GM18507 (cell line): ENCODE measurements at regions not wholly inside any gene's neighbourhood (a gene's known extent, or its start where the extent isn't known, plus 50 kb on each side); places are given as distances from the start of the nearest gene placed in this dataset.

ENCODE experiments used
- DNase-seq: peaks from one replicate; pipeline ENCODE4 v3.0.0; 2011; ENCODE audit warnings: low read depth; ENCODE audit not compliant: insufficient read length; ENCODE audit errors: extremely low spot score
- FAIRE-seq: peaks from 2 replicates; lab custom pipeline; 2011; peaks lifted over from hg19 to GRCh38; lab: Jason Lieb, UNC

DNA sequence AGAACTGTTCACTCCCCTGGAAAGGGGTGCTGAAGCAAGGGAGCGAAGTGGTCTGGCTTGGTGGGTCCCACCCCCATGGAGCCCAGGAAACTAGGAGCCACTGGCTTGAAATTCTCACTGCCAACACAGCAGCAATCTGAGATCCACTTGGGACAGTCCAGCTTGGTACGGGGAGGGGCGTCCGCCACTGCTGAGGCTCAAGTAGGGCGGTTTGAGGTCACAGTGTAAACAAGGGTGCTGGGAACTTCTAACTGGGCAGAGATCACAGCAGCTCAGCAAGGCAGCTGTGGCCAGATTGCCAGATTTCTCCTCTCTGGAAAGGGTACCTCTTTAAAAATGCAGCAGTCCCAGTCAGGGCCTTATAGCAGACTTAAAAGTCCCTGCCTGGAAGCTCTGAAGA lies 53.9 kb upstream of the GALNTL6 start:
- DNase-seq (no peak), FAIRE-seq (no peak)

GRCh38 chr4:171751538-171751937 lies 61.7 kb upstream of the GALNTL6 start:
- no peak for FAIRE-seq

GRCh38 chr4:171746418-171746817 lies 66.8 kb upstream of the GALNTL6 start:
- DNase-seq (no peak), FAIRE-seq (no peak)

More at GRCh38 chr4:171751538-171751937, 61.7 kb upstream of the GALNTL6 start:
- DNase-seq = no peak

DNA sequence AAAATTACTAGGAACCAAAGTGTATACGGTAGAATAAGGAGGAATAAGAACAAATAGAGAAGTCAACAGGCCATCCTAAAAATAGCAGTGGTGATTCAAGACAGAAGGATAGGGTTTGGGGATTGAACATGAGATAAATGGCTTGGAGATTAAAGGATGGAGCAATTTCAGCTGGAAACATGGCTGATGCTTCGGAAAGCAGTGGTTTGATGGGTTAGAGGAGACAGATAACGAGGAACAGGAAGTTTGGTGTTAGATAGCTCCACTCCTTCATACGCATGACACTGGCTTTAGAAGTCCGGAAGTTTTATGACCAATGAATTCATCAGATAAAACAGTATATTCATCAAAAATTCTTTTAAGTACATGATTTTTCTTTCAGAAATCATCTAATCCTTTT lies 70.8 kb upstream of the GALNTL6 start:
- FAIRE-seq (no peak), DNase-seq (no peak)

GRCh38 chr4:171727185-171727584 lies 86.0 kb upstream of the GALNTL6 start:
- DNase-seq = no peak
- no peak for FAIRE-seq

- FAIRE-seq = no peak
- no peak for DNase-seq
Measured at GRCh38 chr4:171721937-171722336, 91.3 kb upstream of the GALNTL6 start.

- FAIRE-seq (no peak), DNase-seq (no peak)
Measured at GRCh38 chr4:171719691-171720090, 93.5 kb upstream of the GALNTL6 start.

- DNase-seq (no peak), FAIRE-seq (no peak)
Measured at GRCh38 chr4:171718665-171719064, 94.5 kb upstream of the GALNTL6 start.

DNA sequence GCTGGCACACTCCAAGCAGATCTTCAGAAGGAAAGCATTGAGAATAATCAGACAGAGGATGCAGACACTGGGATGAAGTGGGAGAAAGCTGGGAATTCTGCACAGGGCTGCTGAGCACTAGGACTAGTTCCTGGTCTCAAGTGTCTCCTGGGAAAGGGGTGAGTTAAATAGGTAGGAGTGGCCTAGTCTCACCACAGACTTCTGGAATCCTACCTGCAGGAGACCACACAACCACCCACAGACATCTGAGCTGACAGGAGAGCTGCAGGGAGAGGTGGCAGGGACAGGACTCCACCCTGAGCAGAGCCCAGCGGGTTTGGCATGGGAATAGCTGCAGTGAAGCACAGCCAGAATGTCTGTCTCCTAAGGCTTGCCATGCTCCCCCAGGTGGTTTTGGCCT lies 95.1 kb upstream of the GALNTL6 start:
- FAIRE-seq = no peak
- DNase-seq = no peak

DNA sequence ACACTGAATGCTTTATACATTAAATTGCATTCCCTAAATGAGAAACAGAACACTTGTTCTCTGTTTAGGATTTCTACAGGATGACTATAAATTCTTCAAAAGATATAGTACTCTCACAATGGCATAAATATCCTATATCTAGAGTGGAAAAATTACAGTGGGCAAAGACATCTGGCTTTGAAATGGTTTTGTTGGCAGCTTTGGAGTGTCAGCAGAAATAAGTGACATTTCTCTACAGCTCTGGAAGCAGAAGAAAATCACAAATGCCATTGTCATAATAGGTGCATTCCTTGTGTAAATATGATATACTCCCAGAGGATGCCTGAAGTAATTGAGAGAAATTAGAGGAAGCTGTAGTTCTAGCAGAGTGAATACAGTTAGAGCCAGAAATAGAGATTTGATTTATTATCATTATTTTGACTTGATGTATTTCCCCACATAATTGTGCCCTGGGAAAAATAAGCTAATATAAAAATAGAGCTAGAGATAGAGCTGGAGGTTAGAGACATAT lies 95.9 kb upstream of the GALNTL6 start:
- no peak for FAIRE-seq
- no peak for DNase-seq

GRCh38 chr4:171715973-171716372 lies 97.2 kb upstream of the GALNTL6 start:
- no peak for FAIRE-seq
- DNase-seq = no peak

DNA sequence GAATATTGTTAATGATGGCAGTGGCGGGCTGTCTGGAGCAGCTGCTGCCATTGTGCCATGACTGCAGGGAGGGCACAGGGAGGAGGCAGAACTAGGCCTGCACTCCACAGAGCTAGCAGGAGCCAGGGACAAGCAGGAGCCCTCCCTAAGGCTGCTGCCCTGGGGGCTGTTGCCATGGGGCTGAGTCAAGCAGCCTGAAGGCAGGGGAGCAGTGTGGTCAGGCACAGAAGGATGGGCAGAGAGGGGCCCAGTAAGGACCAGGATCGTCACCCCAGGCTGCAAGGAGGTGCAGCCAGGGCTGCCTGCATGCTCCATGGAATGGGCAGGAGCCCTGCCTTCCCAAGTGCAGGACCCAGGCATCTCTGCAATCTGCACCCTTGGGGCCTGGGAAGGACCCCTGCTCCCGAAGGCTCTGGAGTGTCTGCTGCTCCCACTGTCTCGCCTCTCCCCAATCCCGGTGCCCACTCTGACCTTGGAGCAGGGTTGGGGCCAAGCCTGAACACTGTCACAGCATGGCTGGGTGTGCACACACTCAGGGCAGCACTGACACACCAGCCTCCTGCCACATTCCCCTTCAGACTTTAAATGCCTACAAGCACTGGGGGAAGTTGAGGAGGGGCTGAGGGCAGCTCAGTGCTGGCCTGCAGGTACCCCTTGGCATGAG lies 98.3 kb upstream of the GALNTL6 start:
- no peak for DNase-seq
- no peak for FAIRE-seq

DNA sequence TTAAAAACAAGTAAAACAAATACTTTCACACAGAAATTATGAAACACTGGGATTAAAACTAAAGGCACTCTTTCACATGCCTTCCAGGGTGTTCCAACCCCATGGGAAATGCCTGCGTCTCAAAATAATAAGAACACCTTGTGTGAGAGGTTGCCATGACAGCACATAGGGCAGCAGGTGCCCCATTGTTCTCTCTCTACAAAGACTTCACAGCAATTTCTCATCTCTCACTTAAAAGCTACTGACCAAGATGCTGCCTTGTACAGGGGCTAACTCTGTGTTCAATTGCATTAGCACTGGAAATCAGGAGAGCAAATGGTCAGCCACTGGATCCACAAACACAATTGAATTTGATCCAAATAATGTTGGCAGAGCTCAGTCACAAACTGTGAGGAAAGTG lies 102.5 kb upstream of the GALNTL6 start:
- FAIRE-seq (no peak), DNase-seq (no peak)

GRCh38 chr4:171676555-171677215 lies 136.5 kb upstream of the GALNTL6 start:
- FAIRE-seq (peak; percentile 89), DNase-seq (no peak)

- FAIRE-seq = no peak
- DNase-seq = no peak
Measured at GRCh38 chr4:171674781-171675180, 138.4 kb upstream of the GALNTL6 start.

GRCh38 chr4:171668403-171668802 lies 144.8 kb upstream of the GALNTL6 start:
- no peak for FAIRE-seq
- DNase-seq = no peak

GRCh38 chr4:171667906-171668305 lies 145.3 kb upstream of the GALNTL6 start:
- DNase-seq = no peak
- no peak for FAIRE-seq

DNA sequence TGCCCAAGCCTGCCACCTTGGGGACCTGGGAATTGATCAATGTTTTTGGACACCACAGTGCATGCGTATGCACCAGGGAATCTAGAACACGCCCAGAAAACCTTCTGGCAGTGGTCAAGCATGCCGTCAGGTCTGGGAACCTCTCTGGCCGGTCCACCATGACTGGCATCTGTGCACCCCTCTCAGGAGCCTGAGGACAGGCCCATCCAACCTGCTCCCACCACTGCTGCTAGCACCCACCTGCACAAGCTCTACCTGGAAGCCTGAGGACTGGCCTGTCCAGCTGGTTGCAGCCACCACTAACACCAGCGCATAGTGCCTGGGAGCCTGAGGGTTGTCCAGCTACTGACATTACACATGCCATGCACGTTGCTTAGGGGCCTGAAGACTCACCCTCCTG lies 162.1 kb upstream of the GALNTL6 start:
- no peak for DNase-seq
- FAIRE-seq = no peak

DNA sequence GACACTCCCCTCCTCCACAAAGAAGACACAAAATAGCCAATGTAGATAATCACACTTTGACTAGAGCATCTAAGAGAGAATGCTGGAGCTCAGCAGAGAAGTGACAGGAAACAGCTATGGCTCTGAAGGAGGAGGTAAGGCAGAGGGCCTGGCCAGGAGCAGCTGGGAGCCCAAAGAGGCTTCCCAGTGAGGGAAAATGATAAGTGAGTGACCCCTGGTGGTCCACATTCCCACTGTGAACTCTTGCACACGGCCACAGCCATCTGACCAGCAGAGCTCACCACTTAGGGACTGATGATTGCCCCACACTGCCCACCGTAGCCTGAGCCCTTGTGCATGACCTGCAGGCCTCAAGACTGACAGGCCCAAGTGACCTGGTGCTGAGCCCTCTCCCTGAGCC lies 162.7 kb upstream of the GALNTL6 start:
- no peak for DNase-seq
- peak; percentile 33 for FAIRE-seq

- DNase-seq = no peak
- FAIRE-seq = no peak
Measured at GRCh38 chr4:171648926-171649325, 164.3 kb upstream of the GALNTL6 start.

- DNase-seq = no peak
- no peak for FAIRE-seq
Measured at GRCh38 chr4:171646984-171647383, 166.2 kb upstream of the GALNTL6 start.
